Stomach (tissue), 4 donors: ENCODE measurements at regions not wholly inside any gene's neighbourhood (a gene's known extent, or its start where the extent isn't known, plus 50 kb on each side); places are given as distances from the start of the nearest gene placed in this dataset.

ENCODE experiments used
- EP300 ChIP-seq: sonication (generic); formaldehyde crosslinking; IDR thresholded peaks from one replicate; pipeline ENCODE4 v1.6.1; 2017; ENCODE audit warnings: antibody characterized with exemption
- POLR2A ChIP-seq, 4 donors: fragments of 450-650 bp; IDR thresholded peaks; one replicate each; pipeline ENCODE4 v1.6.1; 2016; ENCODE audit warnings: antibody characterized with exemption in 4 of 4, control low read depth in 2 of 4, mild to moderate bottlenecking in 1 of 4, moderate library complexity in 1 of 4
- POLR2AphosphoS5 ChIP-seq, 3 donors: sonication (generic); formaldehyde crosslinking; IDR thresholded peaks; one replicate each; pipeline ENCODE4 v1.6.1; 2016; ENCODE audit warnings: antibody characterized with exemption in 3 of 3
- TF ChIP-seq, protein P1 (sequence below), 7 experiments: fragments of 450-650 bp in 4 of 7; fragments of 200-600 bp in 3 of 7; sonication (generic) in 3 of 7; IDR thresholded peaks; one replicate each; pipeline ENCODE4 v1.5.1; 2016 to 2019; ENCODE audit warnings: antibody characterized with exemption in 7 of 7, control low read depth in 2 of 7, mild to moderate bottlenecking in 1 of 7

- TF ChIP-seq, protein P1, sequence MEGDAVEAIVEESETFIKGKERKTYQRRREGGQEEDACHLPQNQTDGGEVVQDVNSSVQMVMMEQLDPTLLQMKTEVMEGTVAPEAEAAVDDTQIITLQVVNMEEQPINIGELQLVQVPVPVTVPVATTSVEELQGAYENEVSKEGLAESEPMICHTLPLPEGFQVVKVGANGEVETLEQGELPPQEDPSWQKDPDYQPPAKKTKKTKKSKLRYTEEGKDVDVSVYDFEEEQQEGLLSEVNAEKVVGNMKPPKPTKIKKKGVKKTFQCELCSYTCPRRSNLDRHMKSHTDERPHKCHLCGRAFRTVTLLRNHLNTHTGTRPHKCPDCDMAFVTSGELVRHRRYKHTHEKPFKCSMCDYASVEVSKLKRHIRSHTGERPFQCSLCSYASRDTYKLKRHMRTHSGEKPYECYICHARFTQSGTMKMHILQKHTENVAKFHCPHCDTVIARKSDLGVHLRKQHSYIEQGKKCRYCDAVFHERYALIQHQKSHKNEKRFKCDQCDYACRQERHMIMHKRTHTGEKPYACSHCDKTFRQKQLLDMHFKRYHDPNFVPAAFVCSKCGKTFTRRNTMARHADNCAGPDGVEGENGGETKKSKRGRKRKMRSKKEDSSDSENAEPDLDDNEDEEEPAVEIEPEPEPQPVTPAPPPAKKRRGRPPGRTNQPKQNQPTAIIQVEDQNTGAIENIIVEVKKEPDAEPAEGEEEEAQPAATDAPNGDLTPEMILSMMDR (IDR thresholded peaks at IDR 0.05) = no peak
- TF ChIP-seq POLR2A (IDR thresholded peaks at IDR 0.05) (no peak), EP300 (no peak), POLR2AphosphoS5 (IDR thresholded peaks at IDR 0.05) (no peak)
These were observed 1632.0 kb downstream of the UQCRFS1 start for GRCh38 chr19:27580906-27581305.
